Fibroblast of villous mesenchyme (primary cell): ENCODE measurements at regions not wholly inside any gene's neighbourhood (a gene's known extent, or its start where the extent isn't known, plus 50 kb on each side); places are given as distances from the start of the nearest gene placed in this dataset.

Experiments used
- DNase-seq: peaks from one replicate; pipeline ENCODE4 v3.0.0-alpha.2; 2010; ENCODE audit warnings: low read depth
- H3K4me3 ChIP-seq: 2 replicates; pipeline ENCODE4 v1.5.1; 2011; ENCODE audit warnings: low read depth, mild to moderate bottlenecking, low read length
- TF ChIP-seq, protein P1 (sequence below): IDR thresholded peaks from 2 replicates; pipeline ENCODE4 v1.5.1; 2012; ENCODE audit warnings: low read depth, mild to moderate bottlenecking, low read length; ENCODE audit not compliant: insufficient read depth

DNA sequence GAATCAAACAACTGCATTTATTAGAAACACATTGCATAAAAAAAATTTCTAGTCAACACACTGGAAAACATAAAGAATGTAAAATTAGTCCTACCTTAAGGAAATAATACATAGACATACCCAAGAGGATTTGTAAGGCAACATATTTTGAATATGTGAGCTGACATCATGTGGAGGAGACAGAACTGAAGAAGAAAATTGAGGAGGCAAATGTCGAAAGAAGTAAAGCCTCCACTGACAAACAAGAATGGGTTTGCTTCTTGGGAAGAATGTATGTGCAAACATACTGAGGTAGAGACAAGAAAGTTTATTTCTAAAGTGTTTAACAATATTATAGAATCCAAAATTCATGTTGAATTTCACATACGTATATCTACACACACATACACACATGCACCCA lies 363.0 kb upstream of the PDE4D start:
- TF ChIP-seq, protein P1, sequence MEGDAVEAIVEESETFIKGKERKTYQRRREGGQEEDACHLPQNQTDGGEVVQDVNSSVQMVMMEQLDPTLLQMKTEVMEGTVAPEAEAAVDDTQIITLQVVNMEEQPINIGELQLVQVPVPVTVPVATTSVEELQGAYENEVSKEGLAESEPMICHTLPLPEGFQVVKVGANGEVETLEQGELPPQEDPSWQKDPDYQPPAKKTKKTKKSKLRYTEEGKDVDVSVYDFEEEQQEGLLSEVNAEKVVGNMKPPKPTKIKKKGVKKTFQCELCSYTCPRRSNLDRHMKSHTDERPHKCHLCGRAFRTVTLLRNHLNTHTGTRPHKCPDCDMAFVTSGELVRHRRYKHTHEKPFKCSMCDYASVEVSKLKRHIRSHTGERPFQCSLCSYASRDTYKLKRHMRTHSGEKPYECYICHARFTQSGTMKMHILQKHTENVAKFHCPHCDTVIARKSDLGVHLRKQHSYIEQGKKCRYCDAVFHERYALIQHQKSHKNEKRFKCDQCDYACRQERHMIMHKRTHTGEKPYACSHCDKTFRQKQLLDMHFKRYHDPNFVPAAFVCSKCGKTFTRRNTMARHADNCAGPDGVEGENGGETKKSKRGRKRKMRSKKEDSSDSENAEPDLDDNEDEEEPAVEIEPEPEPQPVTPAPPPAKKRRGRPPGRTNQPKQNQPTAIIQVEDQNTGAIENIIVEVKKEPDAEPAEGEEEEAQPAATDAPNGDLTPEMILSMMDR, result no peak

DNA sequence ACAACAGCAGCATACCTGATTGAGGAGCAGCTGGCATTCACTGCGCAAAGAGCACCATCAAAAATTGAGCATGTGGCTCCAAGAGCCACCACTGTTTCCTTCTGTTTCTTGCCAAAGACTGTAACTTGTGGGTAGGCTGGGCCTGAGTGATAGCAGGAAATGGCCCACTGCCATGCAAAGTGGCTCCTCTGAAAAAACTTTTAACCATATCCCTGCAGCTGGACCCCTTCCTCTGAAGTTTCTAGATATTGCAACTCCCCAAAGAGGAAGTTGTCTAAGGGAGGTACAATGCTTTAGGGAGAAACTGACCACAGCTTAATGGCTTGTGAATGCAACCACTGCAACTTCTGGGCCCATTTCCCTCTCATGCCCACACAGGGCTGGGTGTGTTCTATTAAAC lies 355.4 kb upstream of the PDE4D start:
- H3K4me3 ChIP-seq, result no peak overlapping the region
- TF ChIP-seq, protein P1, result no peak
- DNase-seq, result no peak

More for the DNA sequence above, 363.0 kb upstream of the PDE4D start:
- DNase-seq, result no peak
- H3K4me3 ChIP-seq, result no peak overlapping the region

DNA sequence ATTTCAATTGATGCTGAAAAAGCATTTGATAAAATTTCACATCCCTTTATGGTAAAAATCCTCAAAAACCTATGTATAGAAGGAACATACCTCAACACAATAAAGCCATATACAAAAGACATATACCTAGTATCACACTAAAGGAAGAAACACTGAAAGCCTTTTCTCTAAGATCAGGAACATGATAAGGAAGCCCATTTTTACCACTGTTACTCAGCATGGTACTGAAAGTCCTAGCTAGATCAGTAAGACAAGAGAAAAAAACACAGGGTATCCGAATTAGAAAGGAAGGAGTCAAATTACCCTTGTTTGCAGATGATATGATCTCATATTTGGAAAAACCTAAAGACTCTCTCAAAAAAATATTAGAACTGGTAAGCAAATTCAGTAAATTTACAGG lies 350.2 kb upstream of the PDE4D start:
- no peak for DNase-seq
- H3K4me3 ChIP-seq, result no peak overlapping the region
- TF ChIP-seq, protein P1, result no peak

DNA sequence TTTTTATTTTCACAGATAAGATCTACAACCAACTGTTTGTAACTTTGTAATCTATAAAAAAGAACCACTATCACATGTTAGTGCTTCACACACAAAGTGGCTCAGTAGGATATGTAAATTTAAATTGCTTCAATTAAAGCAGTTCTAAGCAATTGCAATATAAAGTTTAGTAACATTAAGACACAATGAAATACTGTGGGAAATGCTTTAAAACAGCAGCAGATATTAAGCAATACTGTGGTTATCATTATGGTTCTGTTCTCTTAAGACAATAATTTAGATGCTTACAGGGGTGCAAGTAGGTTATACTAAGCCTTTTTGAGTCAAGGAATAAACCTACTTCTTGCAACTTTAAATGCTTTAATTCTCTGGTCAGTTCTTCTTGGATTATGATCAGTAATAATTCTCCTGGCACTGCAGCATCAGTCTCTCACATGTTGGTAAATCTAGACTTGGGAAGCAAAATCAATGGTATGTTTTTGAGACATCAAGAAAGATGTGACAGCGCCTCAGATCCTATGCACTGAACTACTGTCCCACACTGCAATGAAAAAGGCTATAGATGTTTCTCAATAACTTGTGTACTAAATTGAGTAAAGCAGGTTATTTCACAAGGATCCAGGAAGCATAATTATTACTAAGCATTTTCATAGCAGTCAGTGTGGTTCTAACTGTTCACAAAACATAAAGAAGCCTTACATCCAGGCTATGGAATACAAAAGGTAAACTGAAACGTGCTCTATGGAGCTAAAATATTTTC lies 338.7 kb upstream of the PDE4D start:
- DNase-seq, result no peak
- no peak overlapping the region for H3K4me3 ChIP-seq
- TF ChIP-seq, protein P1, result no peak

DNA sequence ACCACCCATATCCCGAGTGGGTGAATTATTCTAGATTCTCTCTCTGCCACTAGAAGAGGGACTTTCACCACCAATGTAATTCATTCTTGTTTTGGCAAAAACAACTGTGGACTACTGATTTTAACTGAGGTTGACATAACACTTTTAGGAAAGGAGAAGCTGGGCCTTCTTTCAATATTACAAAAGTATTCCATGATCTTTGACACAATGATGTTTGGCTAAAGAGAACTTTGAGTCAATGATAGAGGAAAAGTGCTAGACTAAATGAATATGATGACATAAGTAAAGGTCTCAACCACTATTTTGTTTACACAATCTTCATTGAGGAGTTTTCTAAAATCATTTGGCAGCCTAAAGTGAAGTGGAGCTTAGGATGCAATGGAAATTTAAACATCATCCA lies 336.9 kb upstream of the PDE4D start:
- TF ChIP-seq, protein P1, result no peak
- no peak for DNase-seq
- no peak overlapping the region for H3K4me3 ChIP-seq

DNA sequence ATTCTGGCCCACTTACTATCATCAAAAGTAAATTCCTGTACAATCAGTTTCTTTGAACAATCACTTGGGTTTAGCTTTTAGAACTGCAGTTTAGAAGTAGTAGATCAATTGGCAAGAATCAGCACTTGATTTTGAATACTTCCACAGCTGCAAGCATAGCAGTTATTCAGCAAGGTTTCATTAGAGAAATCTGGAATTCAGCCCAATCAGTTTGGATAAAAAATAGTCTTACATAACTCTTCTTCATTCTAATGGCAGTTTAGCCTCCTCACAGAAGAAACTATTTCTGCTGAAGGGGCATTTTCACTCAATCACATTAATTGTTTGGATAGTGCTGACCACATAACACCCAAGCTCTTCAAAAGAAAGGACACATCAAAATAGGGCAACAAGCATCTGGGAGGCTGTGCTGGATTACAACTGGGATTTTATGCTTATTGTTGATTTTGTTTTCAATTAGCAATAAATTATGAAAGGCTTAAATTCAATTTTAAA lies 336.2 kb upstream of the PDE4D start:
- TF ChIP-seq, protein P1, result no peak
- no peak for DNase-seq
- H3K4me3 ChIP-seq, result no peak overlapping the region

DNA sequence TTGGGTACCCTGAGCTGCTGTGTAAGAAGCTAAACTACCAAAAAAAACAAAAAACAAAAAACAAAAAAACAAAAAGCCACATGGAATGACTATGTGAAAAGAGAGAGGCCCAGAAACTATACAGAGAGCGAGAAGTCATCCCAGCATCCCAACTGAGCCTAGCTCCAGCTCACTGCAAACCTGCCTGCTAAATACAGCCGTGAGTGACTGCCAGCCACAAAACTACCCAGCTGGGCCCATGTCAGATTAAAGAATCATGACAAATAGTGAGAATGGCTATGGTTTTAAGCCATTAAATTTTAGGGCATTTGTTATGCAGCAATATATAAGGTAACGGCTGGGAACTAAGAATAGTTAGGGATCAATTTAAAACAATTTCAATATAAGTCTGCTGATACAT lies 335.1 kb upstream of the PDE4D start:
- TF ChIP-seq, protein P1, result no peak
- no peak for DNase-seq
- H3K4me3 ChIP-seq, result no peak overlapping the region
